HCT116 (cell line): ENCODE measurements at regions not wholly inside any gene's neighbourhood (a gene's known extent, or its start where the extent isn't known, plus 50 kb on each side); places are given as distances from the start of the nearest gene placed in this dataset.

Experiments
- EZH2 ChIP-seq: fragments of 200-600 bp; sonication (generic); IDR thresholded peaks from 2 replicates; pipeline ENCODE4 v1.6.1; 2017; ENCODE audit warnings: antibody characterized with exemption, mixed run types
- FOSL1 ChIP-seq: IDR thresholded peaks from 2 replicates; pipeline ENCODE4 v1.6.1; 2012; ENCODE audit warnings: low read depth
- REST ChIP-seq: IDR thresholded peaks from 2 replicates; pipeline ENCODE4 v1.6.1; 2012; ENCODE audit warnings: low read depth

DNA sequence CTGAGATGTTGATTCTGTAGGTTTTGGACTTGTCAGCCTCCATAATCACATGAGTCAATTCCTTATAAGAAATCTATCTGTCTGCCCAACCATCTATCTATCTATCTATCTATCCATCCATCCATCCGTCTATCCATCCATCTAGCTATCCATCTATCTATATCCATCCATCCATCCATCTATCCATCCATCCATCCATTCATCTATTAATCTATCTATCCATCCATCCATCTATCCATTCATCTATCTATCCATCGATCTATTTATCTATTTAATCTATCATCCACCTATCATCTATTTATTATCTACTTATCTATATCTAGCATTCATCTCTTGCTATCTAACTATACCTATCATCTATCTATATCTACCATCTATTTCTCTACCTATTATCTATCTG, 357.2 kb upstream of the ZNF507 start:
- TF ChIP-seq FOSL1 (no peak), EZH2 (no peak), REST (no peak)
